GM23338 (cell line): ENCODE measurements at regions not wholly inside any gene's neighbourhood (a gene's known extent, or its start where the extent isn't known, plus 50 kb on each side); places are given as distances from the start of the nearest gene placed in this dataset.

ENCODE experiments used
- ATAC-seq: fragments of 200-7000 bp; cut with Tn5 transposase; 3 replicates; pipeline ENCODE4 v1.9.1; 2020
- DNase-seq: peaks from one replicate; pipeline ENCODE4 v3.0.0-alpha.2; 2015; ENCODE audit warnings: low spot score
- H2AFZ ChIP-seq: fragments of 200-600 bp; sonication (generic); 2 replicates; pipeline ENCODE4 v1.8.0; 2016; ENCODE audit warnings: antibody characterized with exemption, mild to moderate bottlenecking, moderate library complexity
- H3F3A ChIP-seq: fragments of 200-600 bp; sonication (generic); replicated peaks from 2 replicates; pipeline ENCODE4 v1.8.0; 2017; ENCODE audit warnings: antibody characterized with exemption, mixed run types, low read depth
- H3K27ac ChIP-seq: fragments of 200-600 bp; sonication (generic); 2 replicates; pipeline ENCODE4 v1.6.1; 2016; ENCODE audit warnings: low read depth
- H3K27me3 ChIP-seq: fragments of 200-600 bp; sonication (generic); 2 replicates; pipeline ENCODE4 v1.8.0; 2016; ENCODE audit warnings: mild to moderate bottlenecking, mixed run types, moderate library complexity; ENCODE audit not compliant: insufficient read depth
- H3K36me3 ChIP-seq: fragments of 200-600 bp; sonication (generic); 2 replicates; pipeline ENCODE4 v1.8.0; 2016; ENCODE audit warnings: mild to moderate bottlenecking; ENCODE audit not compliant: insufficient read depth
- H3K4me1 ChIP-seq: fragments of 200-600 bp; sonication (generic); 2 replicates; pipeline ENCODE4 v1.8.0; 2016; ENCODE audit warnings: mild to moderate bottlenecking, moderate library complexity; ENCODE audit not compliant: insufficient read depth
- H3K4me2 ChIP-seq: fragments of 200-600 bp; sonication (generic); 2 replicates; pipeline ENCODE4 v1.7.1; 2017; ENCODE audit warnings: mixed run types
- H3K4me3 ChIP-seq: fragments of 200-600 bp; sonication (generic); 2 replicates; pipeline ENCODE4 v1.6.1; 2016; ENCODE audit warnings: mixed run types
- H3K79me2 ChIP-seq: fragments of 200-600 bp; sonication (generic); replicated peaks from 2 replicates; pipeline ENCODE4 v1.8.0; 2017; ENCODE audit warnings: mild to moderate bottlenecking; ENCODE audit not compliant: insufficient read depth
- H3K9me2 ChIP-seq: fragments of 200-600 bp; sonication (generic); 2 replicates; pipeline ENCODE4 v1.8.0; 2017; ENCODE audit not compliant: insufficient read depth
- H4K20me1 ChIP-seq: fragments of 200-600 bp; sonication (generic); replicated peaks from 2 replicates; pipeline ENCODE4 v1.8.0; 2017; ENCODE audit warnings: mild to moderate bottlenecking; ENCODE audit not compliant: insufficient read depth
- H3K27ac Mint-ChIP-seq: 2 replicates; pipeline ENCODE4 v1.8.0; 2020; ENCODE audit warnings: inconsistent platforms, mild to moderate bottlenecking, moderate library complexity, mixed read lengths
- H3K27me3 Mint-ChIP-seq: 3 replicates; pipeline ENCODE4 v1.8.0; 2022; ENCODE audit warnings: low read depth, mild to moderate bottlenecking, moderate library complexity, mixed read lengths, inconsistent platforms; ENCODE audit not compliant: insufficient read depth, poor library complexity
- H3K36me3 Mint-ChIP-seq: 3 replicates; pipeline ENCODE4 v1.8.0; 2021; ENCODE audit warnings: low read depth, mild to moderate bottlenecking, inconsistent platforms, moderate library complexity, mixed read lengths
- H3K4me1 Mint-ChIP-seq: 3 replicates; pipeline ENCODE4 v1.8.0; 2020; ENCODE audit warnings: mild to moderate bottlenecking, inconsistent platforms, mixed read lengths
- H3K4me3 Mint-ChIP-seq: 3 replicates; pipeline ENCODE4 v1.8.0; 2021; ENCODE audit warnings: moderate library complexity, mild to moderate bottlenecking, inconsistent platforms, mixed read lengths
- H3K9me3 Mint-ChIP-seq: 3 replicates; pipeline ENCODE4 v1.8.0; 2020; ENCODE audit warnings: moderate library complexity, mild to moderate bottlenecking, inconsistent platforms, mixed read lengths
- CREB1 ChIP-seq: fragments of 250-450 bp; sonication (Bioruptor Pico); IDR thresholded peaks from 2 replicates; pipeline ENCODE4 v1.5.0; 2020; ENCODE audit warnings: low read depth, mild to moderate bottlenecking, moderate library complexity
- CTCF ChIP-seq, 2 experiments: fragments of 200-600 bp in 1 of 2; sonication (generic) in 1 of 2; conservative IDR thresholded peaks; 2 replicates each; pipeline versions ENCODE4 v1.5.1 to v1.6.1; 2016 to 2017; ENCODE audit warnings: antibody characterized with exemption in 2 of 2, low read depth in 2 of 2, mild to moderate bottlenecking in 2 of 2, moderate library complexity in 1 of 2
- ETS1 ChIP-seq: IDR thresholded peaks from 2 replicates; pipeline ENCODE4 v1.6.1; 2016; ENCODE audit warnings: antibody characterized with exemption
- EZH2 ChIP-seq: fragments of 200-600 bp; sonication (generic); IDR thresholded peaks from one replicate; pipeline ENCODE4 v1.8.0; 2017; ENCODE audit warnings: antibody characterized with exemption, mild to moderate bottlenecking, low read depth; ENCODE audit not compliant: unreplicated experiment
- EZH2phosphoT487 ChIP-seq: fragments of 200-600 bp; sonication (generic); IDR thresholded peaks from one replicate; pipeline ENCODE4 v1.8.1; 2018; ENCODE audit warnings: antibody characterized with exemption; ENCODE audit not compliant: unreplicated experiment
- JUNB ChIP-seq: IDR thresholded peaks from one replicate; pipeline ENCODE4 v1.6.1; 2016; ENCODE audit warnings: antibody characterized with exemption; ENCODE audit not compliant: unreplicated experiment
- NANOG ChIP-seq: IDR thresholded peaks from 2 replicates; pipeline ENCODE4 v1.6.1; 2016; ENCODE audit warnings: antibody characterized with exemption, borderline replicate concordance
- POLR2AphosphoS5 ChIP-seq: IDR thresholded peaks from 2 replicates; pipeline ENCODE4 v1.6.1; 2016; ENCODE audit warnings: antibody characterized with exemption, low read depth
- REST ChIP-seq: IDR thresholded peaks from one replicate; pipeline ENCODE4 v1.6.1; 2018; ENCODE audit warnings: antibody characterized with exemption; ENCODE audit not compliant: unreplicated experiment
- STAT1 ChIP-seq: IDR thresholded peaks from one replicate; pipeline ENCODE4 v1.6.1; 2016; ENCODE audit warnings: antibody characterized with exemption; ENCODE audit not compliant: unreplicated experiment
- ZNF114 ChIP-seq: fragments of 250-450 bp; sonication (Bioruptor Pico); IDR thresholded peaks from 2 replicates; pipeline ENCODE4 v1.5.0; 2020; ENCODE audit warnings: mild to moderate bottlenecking, moderate library complexity
- ZNF331 ChIP-seq: fragments of 250-450 bp; sonication (Bioruptor Pico); IDR thresholded peaks from 2 replicates; pipeline ENCODE4 v1.5.0; 2020; ENCODE audit warnings: low read depth, mild to moderate bottlenecking, moderate library complexity
- ZNF462 ChIP-seq: fragments of 250-450 bp; sonication (Bioruptor Pico); IDR thresholded peaks from 2 replicates; pipeline ENCODE4 v1.5.0; 2020; ENCODE audit warnings: mild to moderate bottlenecking, moderate library complexity

- H3K4me3 ChIP-seq = no peak overlapping the region
- H3K4me1 ChIP-seq = no peaks in the 10 kb centered on the region
- Mint-ChIP-seq H3K4me3 (no peak overlapping the region), H3K9me3 (no peaks in the 10 kb centered on the region), H3K36me3 (no peaks in the 10 kb centered on the region), H3K27me3 (no peaks in the 10 kb centered on the region), H3K27ac (no peak overlapping the region), H3K4me1 (peaks cover 10% of the 10 kb centered on the region; the same call in 2 of the 3 replicates)
- H3F3A ChIP-seq = no peaks in the 10 kb centered on the region
- H3K79me2 ChIP-seq = no peaks in the 10 kb centered on the region
- ATAC-seq = no peak
- no peak for DNase-seq
- H3K27ac ChIP-seq = no peak overlapping the region
- TF ChIP-seq EZH2phosphoT487 (no peak), POLR2AphosphoS5 (no peak), CTCF (conservative IDR thresholded peaks at IDR 0.05; ENCODE audit: low read depth in 2 of 2) (no peak), ZNF462 (CRISPR knock-in tag) (no peak), JUNB (no peak), ZNF331 (no peak), CREB1 (CRISPR knock-in tag) (no peak), NANOG (no peak), EZH2 (no peak), STAT1 (no peak), ZNF114 (CRISPR knock-in tag) (no peak), ETS1 (no peak), REST (no peak)
- H3K36me3 ChIP-seq = no peaks in the 10 kb centered on the region
- no peaks in the 10 kb centered on the region for H3K27me3 ChIP-seq
- peak overlapping the region; percentile 87 for H2AFZ ChIP-seq
- H4K20me1 ChIP-seq = no peaks in the 10 kb centered on the region
- H3K9me2 ChIP-seq = no peaks in the 10 kb centered on the region
- no peak overlapping the region for H3K4me2 ChIP-seq
Observed at GRCh38 chr12:84058136-84058535, 854.5 kb downstream of the SLC6A15 start.
